ENCODE measurements at regions not wholly inside any gene's neighbourhood (a gene's known extent, or its start where the extent isn't known, plus 50 kb on each side); places are given as distances from the start of the nearest gene placed in this dataset.

GRCh38 chr2:155381436-155381835 is 682.9 kb downstream of the KCNJ3 start:
- DNase-seq (ENCODE audit: low read depth in 1 of 2, low spot score in 1 of 2) (no peak), ATAC-seq (no peak), FAIRE-seq (no peak)
- Histone ChIP-seq H3K27ac (no peak overlapping the region), H3K4me3 (no peak overlapping the region), H3K4me1 (no peaks in the 10 kb centered on the region), H3K9me3 (no peaks in the 10 kb centered on the region), H3K4me2 (no peak overlapping the region)
- WGBS (ENCODE audit: missing lambda C conversion rate) = 47% methylated on average over 1 of the region's 1 CpG
- ChIA-PET CTCF (interaction anchor here (1.5 kb wide), 1 partner anchor 13 kb away, joined by 3 read pairs; no protein-coding TSS in a partner anchor), POLR2A (no interaction called here)
- no peak for TF ChIP-seq EHMT2 (IDR thresholded peaks at IDR 0.05; ENCODE audit: low read depth)
- no peak for TF ChIP-seq E2F6 (IDR thresholded peaks at IDR 0.05; ENCODE audit: borderline replicate concordance, low read depth)
- no peak for TF ChIP-seq MAX (IDR thresholded peaks at IDR 0.05)
- TF ChIP-seq SMC3 (IDR thresholded peaks at IDR 0.05) = no peak
- TF ChIP-seq ZC3H11A (IDR thresholded peaks at IDR 0.05) = no peak
- no peak for TF ChIP-seq HES2 (IDR thresholded peaks at IDR 0.05)
- TF ChIP-seq ZFP36 (IDR thresholded peaks at IDR 0.05; ENCODE audit: borderline replicate concordance, partially characterized antibody) = no peak
- TF ChIP-seq NFE2L2 (conservative IDR thresholded peaks at IDR 0.05; ENCODE audit: low read length) = no peak
- no peak for TF ChIP-seq PBX3 (IDR thresholded peaks at IDR 0.05)
- no peak for TF ChIP-seq HDAC2 (IDR thresholded peaks at IDR 0.05)

GRCh38 chr2:155379494-155379893 is 681.0 kb downstream of the KCNJ3 start:
- Histone ChIP-seq H3K4me3 (no peak overlapping the region), H3K4me1 (no peaks in the 10 kb centered on the region), H3K9me3 (no peaks in the 10 kb centered on the region), H3K4me2 (no peak overlapping the region), H3K27ac (no peak overlapping the region)
- POLR2A ChIA-PET = no interaction called here
- WGBS (ENCODE audit: missing lambda C conversion rate) = 55% methylated on average over 2 of the region's 2 CpGs
- CTCF ChIA-PET = interaction anchor here (2.3 kb wide), 1 partner anchor 11 kb away, joined by 7 read pairs; no protein-coding TSS in a partner anchor
- no peak for ATAC-seq
- FAIRE-seq = no peak
- TF ChIP-seq HEYL (CRISPR knock-in tag; IDR thresholded peaks at IDR 0.05) (no peak), EP300 (IDR thresholded peaks at IDR 0.05) (no peak), FOSB (CRISPR knock-in tag; IDR thresholded peaks at IDR 0.05) (no peak), RAD21 (conservative IDR thresholded peaks at IDR 0.05 in 1 of 2, IDR thresholded peaks at IDR 0.05 in 1 of 2) (no peak), RNF2 (IDR thresholded peaks at IDR 0.05; ENCODE audit: borderline replicate concordance, low read depth) (no peak), ELK1 (IDR thresholded peaks at IDR 0.05; ENCODE audit: low read depth, low read length) (no peak), HDAC2 (IDR thresholded peaks at IDR 0.05) (no peak), RCOR1 (IDR thresholded peaks at IDR 0.05; ENCODE audit: low read depth, low read length) (no peak), RFX5 (IDR thresholded peaks at IDR 0.05) (no peak), CBX8 (IDR thresholded peaks at IDR 0.05) (no peak), JUNB (IDR thresholded peaks at IDR 0.05) (no peak), HMGXB4 (CRISPR knock-in tag; IDR thresholded peaks at IDR 0.05; ENCODE audit: borderline replicate concordance) (no peak), HOXA7 (CRISPR knock-in tag; IDR thresholded peaks at IDR 0.05) (no peak), E2F6 (IDR thresholded peaks at IDR 0.05; ENCODE audit: borderline replicate concordance, low read depth) (no peak), TP53 (CRISPR knock-in tag; IDR thresholded peaks at IDR 0.05) (no peak), EHF (CRISPR knock-in tag; IDR thresholded peaks at IDR 0.05) (no peak), BCL3 (IDR thresholded peaks at IDR 0.05) (no peak), TFCP2L1 (CRISPR knock-in tag; IDR thresholded peaks at IDR 0.05) (no peak)
- DNase-seq (ENCODE audit: low read depth in 1 of 2, low spot score in 1 of 2) = no peak

All from A549 (cell line).